ENCODE measurements at regions not wholly inside any gene's neighbourhood (a gene's known extent, or its start where the extent isn't known, plus 50 kb on each side); places are given as distances from the start of the nearest gene placed in this dataset.

GRCh38 chrX:87374324-87374723, 143.3 kb upstream of the KLHL4 start:
- Histone ChIP-seq H3K27ac (no peak overlapping the region), H3K4me3 (no peak overlapping the region)
- TF ChIP-seq CTCF (IDR thresholded peaks at IDR 0.05 in 8 of 11, conservative IDR thresholded peaks at IDR 0.05 in 3 of 11) (no peak), POLR2A (IDR thresholded peaks at IDR 0.05) (no peak), POLR2AphosphoS5 (IDR thresholded peaks at IDR 0.05) (no peak)

GRCh38 chrX:87376896-87377295, 140.7 kb upstream of the KLHL4 start:
- H3K4me1 ChIP-seq = no peaks in the 10 kb centered on the region
- no peak overlapping the region for H3K4me3 ChIP-seq
- TF ChIP-seq CTCF (IDR thresholded peaks at IDR 0.05 in 8 of 11, conservative IDR thresholded peaks at IDR 0.05 in 3 of 11) (no peak), POLR2AphosphoS5 (IDR thresholded peaks at IDR 0.05) (no peak), POLR2A (IDR thresholded peaks at IDR 0.05) (no peak)
- intact Hi-C loops (cut with DNase I; ENCODE audit: low total_unique reads) = no loop called here
- H3K9me3 ChIP-seq = no peaks in the 10 kb centered on the region
- H3K27ac ChIP-seq = no peak overlapping the region
- no peaks in the 10 kb centered on the region for H3K27me3 ChIP-seq (replicated peaks in 1 of 7)
- no peak for DNase-seq
- WGBS, 5 donors = 58 to 93% (median 78%) methylated on average over 4 of the region's 4 CpGs
- no peaks in the 10 kb centered on the region for H3K36me3 ChIP-seq

More at GRCh38 chrX:87374324-87374723, 143.3 kb upstream of the KLHL4 start:
- H3K36me3 ChIP-seq = no peaks in the 10 kb centered on the region
- no peak for DNase-seq
- intact Hi-C loops (cut with DNase I; ENCODE audit: low total_unique reads) = no loop called here
- H3K9me3 ChIP-seq = no peaks in the 10 kb centered on the region
- H3K27me3 ChIP-seq (replicated peaks in 1 of 7) = no peaks in the 10 kb centered on the region
- no peaks in the 10 kb centered on the region for H3K4me1 ChIP-seq

- DNase-seq = no peak
- H3K9me3 ChIP-seq = no peaks in the 10 kb centered on the region
- intact Hi-C loops (cut with DNase I; ENCODE audit: low total_unique reads) = no loop called here
- H3K4me1 ChIP-seq = no peaks in the 10 kb centered on the region
- H3K4me3 ChIP-seq = no peak overlapping the region
- H3K27me3 ChIP-seq (replicated peaks in 1 of 7) = no peaks in the 10 kb centered on the region
- H3K36me3 ChIP-seq = no peaks in the 10 kb centered on the region
- TF ChIP-seq CTCF (IDR thresholded peaks at IDR 0.05 in 8 of 11, conservative IDR thresholded peaks at IDR 0.05 in 3 of 11) = no peak
- TF ChIP-seq POLR2A (IDR thresholded peaks at IDR 0.05) = no peak
- no peak for TF ChIP-seq POLR2AphosphoS5 (IDR thresholded peaks at IDR 0.05)
- no peak overlapping the region for H3K27ac ChIP-seq
- 58 to 89% (median 80%) methylated on average over 1 of the region's 1 CpG for WGBS, 5 donors
Measured at GRCh38 chrX:87388381-87388780, 129.2 kb upstream of the KLHL4 start.

- H3K4me3 ChIP-seq = no peak overlapping the region
- H3K9me3 ChIP-seq = no peaks in the 10 kb centered on the region
- TF ChIP-seq POLR2A (IDR thresholded peaks at IDR 0.05) = no peak
- no peak for TF ChIP-seq POLR2AphosphoS5 (IDR thresholded peaks at IDR 0.05)
- TF ChIP-seq CTCF (IDR thresholded peaks at IDR 0.05 in 8 of 11, conservative IDR thresholded peaks at IDR 0.05 in 3 of 11) = no peak
- DNase-seq = no peak
- no peak overlapping the region for H3K27ac ChIP-seq
- H3K4me1 ChIP-seq = no peaks in the 10 kb centered on the region
- intact Hi-C loops (cut with DNase I; ENCODE audit: low total_unique reads) = no loop called here
- WGBS, 5 donors = 25 to 51% (median 39%) methylated on average over 1 of the region's 1 CpG
- no peaks in the 10 kb centered on the region for H3K27me3 ChIP-seq (replicated peaks in 1 of 7)
- no peaks in the 10 kb centered on the region for H3K36me3 ChIP-seq
Measured at GRCh38 chrX:87391742-87392141, 125.9 kb upstream of the KLHL4 start.
